ENCODE measurements at regions not wholly inside any gene's neighbourhood (a gene's known extent, or its start where the extent isn't known, plus 50 kb on each side); places are given as distances from the start of the nearest gene placed in this dataset.

DNA sequence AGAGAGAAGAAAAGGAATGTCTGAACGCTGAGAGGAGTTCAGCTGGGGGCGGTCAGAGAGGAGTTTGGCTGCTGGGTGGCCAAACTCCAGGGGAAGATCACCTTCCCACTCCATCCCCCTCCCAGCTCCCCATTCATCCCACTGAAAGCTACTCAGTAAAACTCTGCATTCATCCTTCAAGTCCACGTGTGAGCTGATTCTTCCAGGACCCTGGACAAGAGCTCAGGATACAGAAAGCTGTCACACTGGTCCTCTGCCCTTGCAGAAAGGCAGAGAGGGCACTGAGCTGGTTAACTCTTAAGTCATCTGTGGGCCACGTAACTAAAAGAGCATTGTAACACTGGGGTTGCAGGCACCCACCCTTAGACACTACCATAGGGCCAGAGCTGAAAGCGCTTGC lies 132.1 kb upstream of the ARL4C start:
- TF ChIP-seq, protein P1, sequence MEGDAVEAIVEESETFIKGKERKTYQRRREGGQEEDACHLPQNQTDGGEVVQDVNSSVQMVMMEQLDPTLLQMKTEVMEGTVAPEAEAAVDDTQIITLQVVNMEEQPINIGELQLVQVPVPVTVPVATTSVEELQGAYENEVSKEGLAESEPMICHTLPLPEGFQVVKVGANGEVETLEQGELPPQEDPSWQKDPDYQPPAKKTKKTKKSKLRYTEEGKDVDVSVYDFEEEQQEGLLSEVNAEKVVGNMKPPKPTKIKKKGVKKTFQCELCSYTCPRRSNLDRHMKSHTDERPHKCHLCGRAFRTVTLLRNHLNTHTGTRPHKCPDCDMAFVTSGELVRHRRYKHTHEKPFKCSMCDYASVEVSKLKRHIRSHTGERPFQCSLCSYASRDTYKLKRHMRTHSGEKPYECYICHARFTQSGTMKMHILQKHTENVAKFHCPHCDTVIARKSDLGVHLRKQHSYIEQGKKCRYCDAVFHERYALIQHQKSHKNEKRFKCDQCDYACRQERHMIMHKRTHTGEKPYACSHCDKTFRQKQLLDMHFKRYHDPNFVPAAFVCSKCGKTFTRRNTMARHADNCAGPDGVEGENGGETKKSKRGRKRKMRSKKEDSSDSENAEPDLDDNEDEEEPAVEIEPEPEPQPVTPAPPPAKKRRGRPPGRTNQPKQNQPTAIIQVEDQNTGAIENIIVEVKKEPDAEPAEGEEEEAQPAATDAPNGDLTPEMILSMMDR (IDR thresholded peaks at IDR 0.05) = no peak
- no peak for TF ChIP-seq POLR2A (IDR thresholded peaks at IDR 0.05)

Data from lower leg skin (tissue), 3 donors.